H1 (cell line): ENCODE measurements at regions not wholly inside any gene's neighbourhood (a gene's known extent, or its start where the extent isn't known, plus 50 kb on each side); places are given as distances from the start of the nearest gene placed in this dataset.

Experiments
- CTCF ChIA-PET: fragments of 300-600 bp; sonication (Branson Sonifier 250); formaldehyde crosslinking; loops from one replicate; lab custom pipeline; 2021; ENCODE audit not compliant: partially characterized antibody; lab: Charles Lee
- POLR2A ChIA-PET: fragments of 300-600 bp; sonication (Branson Sonifier 250); formaldehyde crosslinking; loops from one replicate; lab custom pipeline; 2021; ENCODE audit warnings: inconsistent platforms; ENCODE audit not compliant: partially characterized antibody; lab: Charles Lee
- DNase-seq, 2 experiments: peaks; one replicate each; pipeline versions ENCODE4 v3.0.0 to v3.0.0-alpha.2; 2010 to 2022; ENCODE audit warnings: low spot score in 2 of 2, low read depth in 1 of 2, mixed read lengths in 1 of 2
- FAIRE-seq: peaks from 2 replicates; lab custom pipeline; 2011; peaks lifted over from hg19 to GRCh38; lab: Jason Lieb, UNC
- H2AFZ ChIP-seq: 2 replicates; pipeline ENCODE4 v1.8.1; 2012; ENCODE audit warnings: low read length, inconsistent platforms
- H2AK5ac ChIP-seq: 2 replicates; pipeline ENCODE4 v1.6.1; 2013; ENCODE audit warnings: low read depth, low read length
- H2BK120ac ChIP-seq: replicated peaks from 2 replicates; pipeline ENCODE3; 2013; ENCODE audit warnings: low read depth, low read length, inconsistent platforms
- H2BK12ac ChIP-seq: 2 replicates; pipeline ENCODE4 v1.6.1; 2013; ENCODE audit warnings: low read depth, low read length
- H2BK15ac ChIP-seq: 2 replicates; pipeline ENCODE4 v1.6.1; 2013; ENCODE audit warnings: low read length
- H2BK20ac ChIP-seq: 2 replicates; pipeline ENCODE4 v1.6.1; 2013; ENCODE audit warnings: low read length
- H2BK5ac ChIP-seq: 2 replicates; pipeline ENCODE4 v1.6.1; 2013; ENCODE audit warnings: low read depth, low read length
- H3K14ac ChIP-seq: 2 replicates; pipeline ENCODE4 v1.6.1; 2013; ENCODE audit warnings: inconsistent platforms; ENCODE audit not compliant: insufficient read length
- H3K18ac ChIP-seq: 2 replicates; pipeline ENCODE4 v1.6.1; 2013; ENCODE audit warnings: low read length; ENCODE audit errors: extremely low read depth
- H3K23ac ChIP-seq: 2 replicates; pipeline ENCODE4 v1.6.1; 2013; ENCODE audit warnings: inconsistent platforms; ENCODE audit not compliant: insufficient read length
- H3K23me2 ChIP-seq: 2 replicates; pipeline ENCODE4 v1.6.1; 2013; ENCODE audit warnings: low read depth, low read length
- H3K27ac ChIP-seq: 2 replicates; pipeline ENCODE4 v1.6.1; 2011; ENCODE audit warnings: low read depth, low read length, inconsistent platforms
- H3K27me3 ChIP-seq, 4 experiments: replicated peaks in 1 of 4; 1 replicate in 1 of 4; 2 replicates in 3 of 4; pipeline versions ENCODE4 v1.6.1 to v1.8.1; 2011 to 2013; ENCODE audit warnings: low read length in 3 of 4, mild to moderate bottlenecking in 3 of 4, inconsistent platforms in 2 of 4, mixed read lengths in 2 of 4, moderate library complexity in 1 of 4; ENCODE audit not compliant: control insufficient read depth in 3 of 4, insufficient read depth in 3 of 4; ENCODE audit errors: extremely low read depth in 1 of 4
- H3K36me3 ChIP-seq, 4 experiments: 2 replicates each; pipeline versions ENCODE4 v1.6.1 to v1.8.1; 2011 to 2013; ENCODE audit warnings: mild to moderate bottlenecking in 4 of 4, low read length in 3 of 4, moderate library complexity in 2 of 4, control low read depth in 1 of 4, inconsistent platforms in 1 of 4; ENCODE audit not compliant: insufficient read depth in 4 of 4, control insufficient read depth in 2 of 4
- H3K4ac ChIP-seq: replicated peaks from 2 replicates; pipeline ENCODE3; 2013; ENCODE audit warnings: low read length, low read depth, mixed read lengths, inconsistent platforms; ENCODE audit not compliant: insufficient read length
- H3K4me1 ChIP-seq, 4 experiments: replicated peaks in 1 of 4; 1 replicate in 1 of 4; 2 replicates in 3 of 4; pipeline versions ENCODE4 v1.6.1 to v1.8.1; 2011 to 2013; ENCODE audit warnings: low read length in 3 of 4, inconsistent platforms in 2 of 4, mixed read lengths in 1 of 4; ENCODE audit not compliant: insufficient read depth in 4 of 4, control insufficient read depth in 3 of 4
- H3K4me2 ChIP-seq, 2 experiments: 2 replicates each; pipeline versions ENCODE4 v1.6.1 to v1.8.1; 2011 to 2013; ENCODE audit warnings: low read depth in 2 of 2, low read length in 2 of 2, control low read depth in 1 of 2, inconsistent platforms in 1 of 2, mild to moderate bottlenecking in 1 of 2; ENCODE audit not compliant: insufficient read depth in 1 of 2
- H3K4me3 ChIP-seq, 4 experiments: fragments of 200-600, 300-600 bp in 1 of 4; sonication (generic), shearing (Covaris generic), sonication (Bioruptor Twin) in 1 of 4; 2 replicates each; pipeline versions ENCODE4 v1.5.1 to v1.8.1; 2011 to 2016; ENCODE audit warnings: low read length in 4 of 4, low read depth in 3 of 4, control low read depth in 2 of 4, inconsistent platforms in 2 of 4, mild to moderate bottlenecking in 2 of 4, mixed read lengths in 1 of 4, moderate library complexity in 1 of 4; ENCODE audit not compliant: insufficient read depth in 2 of 4; ENCODE audit errors: extremely low read depth in 1 of 4
- H3K56ac ChIP-seq: replicated peaks from 2 replicates; pipeline ENCODE3; 2013; ENCODE audit warnings: low read depth, mild to moderate bottlenecking, mixed read lengths, low read length, inconsistent platforms; ENCODE audit not compliant: insufficient read length
- H3K79me1 ChIP-seq: 2 replicates; pipeline ENCODE4 v1.6.1; 2013; ENCODE audit warnings: low read depth, low read length, control low read depth
- H3K79me2 ChIP-seq, 2 experiments: 2 replicates each; pipeline versions ENCODE4 v1.6.1 to v1.8.1; 2012 to 2013; ENCODE audit warnings: low read length in 2 of 2, mild to moderate bottlenecking in 2 of 2, inconsistent platforms in 1 of 2; ENCODE audit not compliant: insufficient read depth in 2 of 2, control insufficient read depth in 1 of 2
- H3K9ac ChIP-seq, 4 experiments: replicated peaks in 1 of 4; 1 replicate in 1 of 4; 2 replicates in 3 of 4; pipeline versions ENCODE4 v1.6.1 to v1.8.1; 2011 to 2013; ENCODE audit warnings: low read depth in 3 of 4, low read length in 3 of 4, control low read depth in 2 of 4, mild to moderate bottlenecking in 2 of 4, moderate library complexity in 2 of 4, inconsistent platforms in 1 of 4; ENCODE audit errors: extremely low read depth in 1 of 4
- H3K9me3 ChIP-seq, 2 experiments: 2 replicates each; pipeline versions ENCODE4 v1.6.1 to v1.8.1; 2012 to 2013; ENCODE audit warnings: mild to moderate bottlenecking in 2 of 2, moderate library complexity in 2 of 2, control low read depth in 1 of 2, inconsistent platforms in 1 of 2, low read depth in 1 of 2, low read length in 1 of 2, mixed read lengths in 1 of 2; ENCODE audit not compliant: insufficient read depth in 2 of 2
- H4K20me1 ChIP-seq, 2 experiments: replicated peaks in 1 of 2; 2 replicates each; pipeline versions ENCODE3 to v1.8.1; 2011 to 2013; ENCODE audit warnings: inconsistent platforms in 2 of 2, low read length in 2 of 2, mild to moderate bottlenecking in 1 of 2; ENCODE audit not compliant: insufficient read depth in 2 of 2, control insufficient read depth in 1 of 2
- H4K5ac ChIP-seq: 2 replicates; pipeline ENCODE4 v1.6.1; 2013; ENCODE audit warnings: low read length, low read depth, mixed read lengths, inconsistent platforms; ENCODE audit not compliant: insufficient read length
- H4K8ac ChIP-seq: 2 replicates; pipeline ENCODE4 v1.8.0; 2013; ENCODE audit warnings: mild to moderate bottlenecking, moderate library complexity, low read length, inconsistent platforms; ENCODE audit not compliant: insufficient read depth; ENCODE audit errors: extremely low read depth
- H4K91ac ChIP-seq: replicated peaks from 2 replicates; pipeline ENCODE3; 2013; ENCODE audit warnings: low read length, mixed read lengths, inconsistent platforms; ENCODE audit not compliant: insufficient read length
- CBX5 ChIP-seq: fragments of 300-800, 300-1000 bp; sonication (generic); IDR thresholded peaks from 2 replicates; pipeline ENCODE4 v1.7.1; 2016; ENCODE audit warnings: antibody characterized with exemption, low read length, low read depth
- CHD1 ChIP-seq: IDR thresholded peaks from 2 replicates; pipeline ENCODE4 v1.6.1; 2012; ENCODE audit warnings: low read depth, low read length, improper control_type of control experiment
- KDM4A ChIP-seq: IDR thresholded peaks from one replicate; pipeline ENCODE4 v1.7.1; 2012; ENCODE audit warnings: low read depth, mild to moderate bottlenecking, moderate library complexity, low read length, inconsistent platforms; ENCODE audit not compliant: severe bottlenecking
- SIRT6 ChIP-seq: IDR thresholded peaks from one replicate; pipeline ENCODE4 v1.7.1; 2012; ENCODE audit warnings: low read length, inconsistent platforms
- SP2 ChIP-seq: IDR thresholded peaks from 2 replicates; pipeline ENCODE4 v1.6.1; 2012; ENCODE audit warnings: mild to moderate bottlenecking, low read length, inconsistent platforms
- WGBS, 2 experiments: shearing (Covaris generic) in 1 of 2; methylation state at CpG; one replicate each; pipeline versions ENCODE4 v1.1.6 to v1.1.7; 2013 to 2015; ENCODE audit warnings: low lambda C conversion rate in 2 of 2, mixed read lengths in 2 of 2, inconsistent platforms in 1 of 2, low coverage in 1 of 2, missing lambda C conversion rate in 1 of 2; ENCODE audit not compliant: insufficient replicate concordance in 2 of 2, insufficient coverage in 1 of 2, insufficient read length in 1 of 2; ENCODE audit errors: extremely low coverage in 1 of 2, missing lambda C conversion rate in 1 of 2; 5-methylcytosine and 5-hydroxymethylcytosine counted together

DNA sequence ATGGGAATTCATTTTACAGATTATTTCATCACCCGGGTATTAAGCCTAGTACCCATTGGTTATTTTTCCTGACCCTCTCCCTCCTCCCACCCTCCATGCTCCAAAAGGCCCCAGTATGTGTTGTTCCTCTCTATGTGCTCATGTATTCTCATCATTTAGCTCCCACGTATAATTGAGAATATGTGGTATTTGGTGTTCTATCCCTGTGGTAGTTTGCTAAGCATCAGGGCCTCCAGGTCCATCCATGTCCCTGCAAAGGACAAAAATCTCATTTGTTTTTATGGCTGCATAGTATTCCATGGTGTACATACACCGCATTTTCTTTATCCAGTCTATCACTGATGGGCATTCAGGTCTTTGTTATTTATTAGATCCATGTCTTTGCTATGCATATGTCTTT, 894.1 kb upstream of the MIR17HG start:
- Histone ChIP-seq H2BK20ac (no peak overlapping the region), H2BK5ac (no peak overlapping the region), H4K91ac (no peak overlapping the region), H4K8ac (no peak overlapping the region), H3K27me3 (no peaks in the 10 kb centered on the region), H3K79me1 (no peaks in the 10 kb centered on the region), H2BK15ac (no peak overlapping the region), H3K4me3 (no peak overlapping the region), H2AFZ (no peak overlapping the region), H3K14ac (no peak overlapping the region), H3K4me1 (no peaks in the 10 kb centered on the region), H3K18ac (no peak overlapping the region), H3K79me2 (no peaks in the 10 kb centered on the region), H3K23ac (no peak overlapping the region), H3K9ac (no peak overlapping the region), H3K36me3 (no peaks in the 10 kb centered on the region), H3K4me2 (no peak overlapping the region), H3K9me3 (no peaks in the 10 kb centered on the region), H3K56ac (no peak overlapping the region), H3K27ac (no peak overlapping the region), H4K5ac (no peak overlapping the region), H3K4ac (no peak overlapping the region), H3K23me2 (no peaks in the 10 kb centered on the region), H2BK120ac (no peak overlapping the region), H2AK5ac (no peak overlapping the region), H4K20me1 (no peaks in the 10 kb centered on the region), H2BK12ac (no peak overlapping the region)
- ChIA-PET POLR2A (no interaction called here), CTCF (interaction anchor here (0.6 kb wide), 1 partner anchor 32 kb away, joined by 6 read pairs; no protein-coding TSS in a partner anchor)
- DNase-seq (no peak), FAIRE-seq (no peak)
- WGBS, 2 experiments = 87% methylated on average over 3 of the region's 3 CpGs; no CpG with 5 or more reads in 1 of the 2 experiments
- TF ChIP-seq CHD1 (no peak), CBX5 (no peak), SP2 (no peak), SIRT6 (no peak), KDM4A (no peak)
